Smooth muscle cell (in vitro differentiated cells): ENCODE measurements at regions not wholly inside any gene's neighbourhood (a gene's known extent, or its start where the extent isn't known, plus 50 kb on each side); places are given as distances from the start of the nearest gene placed in this dataset.

Experiments used
- DNase-seq: peaks from one replicate; lab custom pipeline; 2025; ENCODE audit not compliant: unreplicated experiment; lab: John Stamatoyannopoulos, UW
- H2AFZ ChIP-seq: fragments of 200-600 bp; sonication (generic); 2 replicates; pipeline ENCODE4 v1.6.0; 2016; ENCODE audit warnings: antibody characterized with exemption, low read depth, mild to moderate bottlenecking
- H3F3A ChIP-seq: fragments of 200-600 bp; sonication (generic); 2 replicates; pipeline ENCODE4 v1.6.0; 2017; ENCODE audit warnings: antibody characterized with exemption, low read depth
- H3K27ac ChIP-seq: fragments of 200-600 bp; sonication (generic); 2 replicates; pipeline ENCODE4 v1.5.1; 2016; ENCODE audit warnings: low read depth, mild to moderate bottlenecking
- H3K27me3 ChIP-seq: fragments of 200-600 bp; sonication (generic); 2 replicates; pipeline ENCODE4 v1.6.1; 2016; ENCODE audit warnings: low read depth, mild to moderate bottlenecking
- H3K36me3 ChIP-seq: fragments of 200-600 bp; sonication (generic); 2 replicates; pipeline ENCODE4 v1.5.1; 2016; ENCODE audit warnings: low read depth
- H3K4me1 ChIP-seq: fragments of 200-600 bp; sonication (generic); 2 replicates; pipeline ENCODE4 v1.5.1; 2016; ENCODE audit warnings: low read depth
- H3K4me2 ChIP-seq: fragments of 200-600 bp; sonication (generic); 2 replicates; pipeline ENCODE4 v1.6.0; 2016; ENCODE audit warnings: mild to moderate bottlenecking
- H3K4me3 ChIP-seq: fragments of 200-600 bp; sonication (generic); 2 replicates; pipeline ENCODE4 v1.5.1; 2016; ENCODE audit warnings: mild to moderate bottlenecking
- H3K79me2 ChIP-seq: fragments of 200-600 bp; sonication (generic); 2 replicates; pipeline ENCODE4 v1.6.0; 2016; ENCODE audit warnings: low read depth, mild to moderate bottlenecking
- H3K9ac ChIP-seq: fragments of 200-600 bp; sonication (generic); 2 replicates; pipeline ENCODE4 v1.6.0; 2016; ENCODE audit warnings: low read depth
- H3K9me3 ChIP-seq: fragments of 200-600 bp; sonication (generic); replicated peaks from 2 replicates; pipeline ENCODE4 v1.5.1; 2016; ENCODE audit warnings: low read depth
- H4K20me1 ChIP-seq: fragments of 200-600 bp; sonication (generic); 2 replicates; pipeline ENCODE4 v1.6.0; 2016; ENCODE audit warnings: low read depth
- CTCF ChIP-seq: fragments of 200-600 bp; sonication (generic); IDR thresholded peaks from 2 replicates; pipeline ENCODE4 v1.5.1; 2017; ENCODE audit warnings: borderline replicate concordance, mild to moderate bottlenecking, antibody characterized with exemption; ENCODE audit not compliant: insufficient read depth, poor library complexity, severe bottlenecking
- WGBS: methylation state at CpG from one replicate; pipeline ENCODE4 v1.1.7; 2016; ENCODE audit warnings: low lambda C conversion rate; 5-methylcytosine and 5-hydroxymethylcytosine counted together

GRCh38 chr1:4601941-4602340 lies 52.5 kb upstream of the AJAP1 start:
- Histone ChIP-seq H3K4me1 (no peaks in the 10 kb centered on the region), H3K4me3 (no peak overlapping the region), H3K36me3 (no peaks in the 10 kb centered on the region), H3K79me2 (no peaks in the 10 kb centered on the region), H3K27me3 (no peaks in the 10 kb centered on the region), H3F3A (no peaks in the 10 kb centered on the region), H3K4me2 (no peak overlapping the region), H4K20me1 (no peaks in the 10 kb centered on the region), H3K27ac (no peak overlapping the region), H3K9me3 (no peaks in the 10 kb centered on the region), H2AFZ (no peak overlapping the region), H3K9ac (no peak overlapping the region)
- DNase-seq, result no peak
- TF ChIP-seq CTCF, result no peak
- 84% methylated on average over 4 of the region's 4 CpGs for WGBS

- Histone ChIP-seq H3K79me2 (no peaks in the 10 kb centered on the region), H3K9ac (no peak overlapping the region), H2AFZ (no peak overlapping the region), H3F3A (no peaks in the 10 kb centered on the region), H3K36me3 (no peaks in the 10 kb centered on the region), H3K4me1 (no peaks in the 10 kb centered on the region), H3K27ac (no peak overlapping the region), H3K4me2 (no peak overlapping the region), H3K27me3 (no peaks in the 10 kb centered on the region), H3K4me3 (no peak overlapping the region), H3K9me3 (no peaks in the 10 kb centered on the region), H4K20me1 (no peaks in the 10 kb centered on the region)
- 82% methylated on average over 17 of the region's 17 CpGs for WGBS
- no peak for DNase-seq
- no peak for TF ChIP-seq CTCF
These were observed 51.7 kb upstream of the AJAP1 start for GRCh38 chr1:4602462-4603294.

GRCh38 chr1:4603295-4604110 lies 50.9 kb upstream of the AJAP1 start:
- no peaks in the 10 kb centered on the region for H4K20me1 ChIP-seq
- no peaks in the 10 kb centered on the region for H3K36me3 ChIP-seq
- no peak overlapping the region for H3K27ac ChIP-seq
- H3F3A ChIP-seq, result no peaks in the 10 kb centered on the region
- no peak for DNase-seq
- H3K9ac ChIP-seq, result no peak overlapping the region
- H3K27me3 ChIP-seq, result no peaks in the 10 kb centered on the region
- H3K4me3 ChIP-seq, result no peak overlapping the region
- no peaks in the 10 kb centered on the region for H3K4me1 ChIP-seq
- H3K4me2 ChIP-seq, result no peak overlapping the region
- no peaks in the 10 kb centered on the region for H3K79me2 ChIP-seq
- H2AFZ ChIP-seq, result no peak overlapping the region
- WGBS, result 66% methylated on average over 16 of the region's 16 CpGs
- no peak for TF ChIP-seq CTCF
- H3K9me3 ChIP-seq, result no peaks in the 10 kb centered on the region
